ENCODE measurements at regions not wholly inside any gene's neighbourhood (a gene's known extent, or its start where the extent isn't known, plus 50 kb on each side); places are given as distances from the start of the nearest gene placed in this dataset.
"Not testable (repeated sequence)": the region's sequence is repeated elsewhere in the genome, so short reads cannot be mapped to it uniquely, and the experiment has no call there.

DNA sequence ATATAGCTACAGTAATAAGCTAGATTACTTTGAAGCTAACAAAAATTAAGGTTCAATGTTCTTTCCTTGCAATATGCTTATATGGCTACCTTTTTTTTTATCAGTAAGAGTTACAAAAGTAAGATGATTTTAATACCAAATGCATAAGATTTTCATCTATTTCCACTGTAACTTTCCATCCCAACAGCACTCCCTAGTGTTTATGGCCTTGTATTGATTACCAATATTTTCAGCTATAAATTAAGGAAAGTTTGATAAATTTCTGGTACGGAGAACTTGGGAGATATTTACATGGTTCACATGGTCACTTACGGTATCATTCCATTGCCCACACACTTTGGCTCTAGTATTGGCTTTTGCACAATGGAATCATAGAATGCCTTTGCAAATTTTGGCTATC is 448.9 kb upstream of the PABPC4L start:
- TF ChIP-seq GATA1 (IDR thresholded peaks at IDR 0.05; ENCODE audit: low read depth, low read length) (no peak), POLR2A (IDR thresholded peaks at IDR 0.05; ENCODE audit: low read length) (no peak)
- no peak for DNase-seq

DNA sequence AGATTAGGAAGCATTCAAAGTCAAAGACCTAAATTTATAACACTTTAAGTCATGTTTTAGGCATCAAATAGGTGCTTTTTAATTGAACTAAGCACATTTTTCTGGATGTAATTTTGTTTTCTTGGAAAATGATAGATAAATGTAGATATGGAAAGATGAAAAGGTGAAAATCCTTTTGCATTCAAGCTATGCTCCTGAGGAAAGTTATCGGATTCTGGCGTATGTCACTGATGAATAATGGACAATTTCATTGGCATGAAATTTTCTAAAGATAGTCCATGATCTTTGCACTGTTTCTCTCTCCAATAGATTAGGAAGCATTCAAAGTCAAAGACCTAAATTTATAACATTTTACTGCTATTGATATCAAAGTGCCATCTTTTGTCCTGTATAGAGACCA is 444.2 kb upstream of the PABPC4L start:
- no peak for TF ChIP-seq POLR2A (IDR thresholded peaks at IDR 0.05; ENCODE audit: low read length)
- TF ChIP-seq GATA1 (IDR thresholded peaks at IDR 0.05; ENCODE audit: low read depth, low read length) = no peak
- DNase-seq = no peak

DNA sequence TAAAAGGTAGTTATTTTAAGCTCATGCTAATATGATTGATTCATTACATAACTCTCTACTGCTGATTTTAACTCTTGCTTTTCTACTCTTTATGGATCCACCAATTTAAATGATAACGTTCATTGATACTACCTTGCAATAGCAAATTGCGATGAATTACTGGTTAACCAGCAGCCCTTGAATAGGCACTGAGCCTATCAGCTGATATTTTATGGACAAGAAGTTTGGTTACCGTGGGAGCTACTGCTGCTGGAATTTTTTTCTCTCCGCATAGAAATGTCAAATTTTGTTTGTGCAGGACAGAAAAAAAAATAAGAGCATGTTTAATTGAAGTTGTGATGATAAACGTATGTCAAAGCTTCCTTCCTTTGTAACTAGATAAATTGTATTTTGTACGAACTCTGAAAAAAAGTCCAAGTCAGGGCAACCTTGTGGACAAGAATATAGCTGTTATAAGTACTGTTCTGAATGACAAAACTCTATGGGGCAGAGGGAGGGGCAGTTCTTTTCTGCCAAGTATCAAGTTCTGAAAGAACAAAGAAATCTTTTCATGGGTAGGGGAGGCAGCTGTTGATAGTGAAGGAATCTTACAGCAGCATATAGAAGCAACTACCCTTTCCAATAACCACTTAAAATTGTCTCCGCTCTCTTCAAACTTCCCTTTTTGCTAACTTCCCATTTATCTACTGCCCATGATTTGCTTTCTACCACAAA is 434.9 kb upstream of the PABPC4L start:
- TF ChIP-seq POLR2A (IDR thresholded peaks at IDR 0.05; ENCODE audit: low read length) (no peak), GATA1 (IDR thresholded peaks at IDR 0.05; ENCODE audit: low read depth, low read length) (no peak)

DNA sequence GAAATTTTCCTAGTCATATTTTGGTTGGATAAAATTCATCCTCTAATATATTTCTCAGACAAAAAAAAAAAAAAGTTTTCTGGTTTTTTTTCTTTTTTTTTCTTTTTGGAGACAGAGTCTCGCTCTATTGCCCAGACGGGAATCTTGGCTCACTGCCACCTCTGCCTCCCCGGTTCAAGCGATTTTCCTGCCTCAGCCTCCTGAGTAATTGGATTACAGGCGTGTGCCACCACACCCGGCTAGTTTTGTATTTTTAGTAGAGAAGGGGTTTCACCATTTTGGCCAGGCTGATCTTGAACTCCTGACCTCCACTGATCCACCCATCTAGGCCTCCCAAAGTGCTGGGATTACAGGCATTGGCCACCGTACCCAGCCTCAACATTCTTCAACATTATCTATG is 432.7 kb upstream of the PABPC4L start:
- TF ChIP-seq GATA1 (IDR thresholded peaks at IDR 0.05; ENCODE audit: low read depth, low read length) = no peak
- no peak for TF ChIP-seq POLR2A (IDR thresholded peaks at IDR 0.05; ENCODE audit: low read length)
- DNase-seq = no peak

More for the DNA sequence above, 434.9 kb upstream of the PABPC4L start:
- DNase-seq = no peak

DNA sequence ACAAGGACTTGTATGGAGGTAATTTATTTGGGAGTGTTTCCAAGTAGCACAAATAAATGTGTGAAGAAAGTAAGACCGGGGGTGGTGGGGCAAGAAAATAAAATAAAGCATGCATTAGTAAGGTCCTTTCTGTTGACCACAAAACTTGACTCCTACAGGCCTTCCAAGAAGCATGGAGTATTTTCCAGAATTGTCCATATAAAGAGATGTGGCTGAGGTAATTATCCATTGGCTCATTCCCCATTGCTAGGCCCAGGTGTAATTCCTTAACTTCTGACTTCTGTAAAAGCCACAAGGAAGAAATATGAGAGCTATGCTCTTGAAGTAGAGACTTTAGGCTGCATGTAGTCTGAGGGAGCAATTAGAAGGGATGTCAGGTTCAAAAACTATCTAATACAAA is 430.5 kb upstream of the PABPC4L start:
- no peak for TF ChIP-seq POLR2A (IDR thresholded peaks at IDR 0.05; ENCODE audit: low read length)
- no peak for TF ChIP-seq GATA1 (IDR thresholded peaks at IDR 0.05; ENCODE audit: low read depth, low read length)
- no peak for DNase-seq

DNA sequence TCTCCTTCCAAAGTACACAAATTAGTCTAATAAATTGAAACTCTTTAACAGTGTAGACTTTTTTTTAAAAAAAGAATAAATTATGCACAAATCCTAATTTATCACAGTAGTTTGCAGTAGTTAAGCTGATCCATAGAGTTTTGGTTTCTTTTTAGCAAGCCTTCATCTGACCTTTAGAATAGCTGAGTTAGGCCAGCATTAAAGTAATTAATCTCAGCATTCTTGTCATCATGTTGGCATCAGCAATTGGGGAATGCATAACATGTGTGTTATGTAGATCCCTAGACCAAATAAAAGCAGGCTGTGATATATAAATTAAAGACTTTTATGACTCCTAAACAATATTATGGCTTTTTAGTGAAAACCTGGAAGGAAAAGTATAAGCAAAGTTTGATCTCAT is 426.5 kb upstream of the PABPC4L start:
- DNase-seq = no peak

DNA sequence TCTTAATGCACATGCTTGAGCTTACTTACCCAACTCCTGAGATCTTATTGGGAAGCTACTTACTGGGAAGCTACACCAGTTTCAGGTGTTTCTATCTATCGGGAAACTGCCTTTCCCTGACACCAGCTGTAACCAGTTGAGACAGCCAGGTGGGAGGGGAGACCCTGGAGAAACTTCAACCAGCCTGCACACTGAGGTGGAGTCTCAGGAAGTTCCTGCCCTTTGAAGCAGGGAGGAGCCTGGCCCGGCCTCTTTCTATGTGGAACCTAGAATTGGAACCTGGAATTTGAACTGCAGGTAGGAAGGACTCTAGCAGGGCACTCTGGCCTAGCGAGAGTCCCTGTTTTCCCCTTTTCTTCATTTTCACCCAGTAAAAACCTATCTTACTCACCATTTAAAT is 425.8 kb upstream of the PABPC4L start:
- no peak for DNase-seq
- TF ChIP-seq GATA1 (IDR thresholded peaks at IDR 0.05; ENCODE audit: low read depth, low read length) = no peak
- TF ChIP-seq POLR2A (IDR thresholded peaks at IDR 0.05; ENCODE audit: low read length) = no peak

More for the DNA sequence above, 426.5 kb upstream of the PABPC4L start:
- TF ChIP-seq GATA1 (IDR thresholded peaks at IDR 0.05; ENCODE audit: low read depth, low read length) (no peak), POLR2A (IDR thresholded peaks at IDR 0.05; ENCODE audit: low read length) (no peak)

DNA sequence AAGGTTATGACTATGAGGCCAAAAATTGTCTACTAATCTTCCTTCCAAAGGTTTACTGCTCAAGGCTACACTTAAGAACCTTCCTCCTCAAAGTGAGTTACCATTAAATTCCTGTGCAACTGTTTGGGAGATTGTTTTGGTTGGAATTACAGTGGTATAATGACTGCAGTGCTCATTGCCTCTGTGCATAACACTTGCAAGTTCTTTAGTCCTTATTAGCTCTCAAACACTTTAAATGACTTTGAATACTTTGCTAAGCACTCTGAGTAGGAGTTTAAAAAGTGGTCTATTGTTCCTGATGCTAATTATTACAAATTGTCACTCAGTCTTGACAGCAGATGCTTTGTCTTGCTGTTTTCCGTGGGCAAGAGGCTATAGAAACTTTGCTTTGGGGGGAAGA is 422.8 kb upstream of the PABPC4L start:
- no peak for TF ChIP-seq POLR2A (IDR thresholded peaks at IDR 0.05; ENCODE audit: low read length)
- no peak for TF ChIP-seq GATA1 (IDR thresholded peaks at IDR 0.05; ENCODE audit: low read depth, low read length)
- no peak for DNase-seq

DNA sequence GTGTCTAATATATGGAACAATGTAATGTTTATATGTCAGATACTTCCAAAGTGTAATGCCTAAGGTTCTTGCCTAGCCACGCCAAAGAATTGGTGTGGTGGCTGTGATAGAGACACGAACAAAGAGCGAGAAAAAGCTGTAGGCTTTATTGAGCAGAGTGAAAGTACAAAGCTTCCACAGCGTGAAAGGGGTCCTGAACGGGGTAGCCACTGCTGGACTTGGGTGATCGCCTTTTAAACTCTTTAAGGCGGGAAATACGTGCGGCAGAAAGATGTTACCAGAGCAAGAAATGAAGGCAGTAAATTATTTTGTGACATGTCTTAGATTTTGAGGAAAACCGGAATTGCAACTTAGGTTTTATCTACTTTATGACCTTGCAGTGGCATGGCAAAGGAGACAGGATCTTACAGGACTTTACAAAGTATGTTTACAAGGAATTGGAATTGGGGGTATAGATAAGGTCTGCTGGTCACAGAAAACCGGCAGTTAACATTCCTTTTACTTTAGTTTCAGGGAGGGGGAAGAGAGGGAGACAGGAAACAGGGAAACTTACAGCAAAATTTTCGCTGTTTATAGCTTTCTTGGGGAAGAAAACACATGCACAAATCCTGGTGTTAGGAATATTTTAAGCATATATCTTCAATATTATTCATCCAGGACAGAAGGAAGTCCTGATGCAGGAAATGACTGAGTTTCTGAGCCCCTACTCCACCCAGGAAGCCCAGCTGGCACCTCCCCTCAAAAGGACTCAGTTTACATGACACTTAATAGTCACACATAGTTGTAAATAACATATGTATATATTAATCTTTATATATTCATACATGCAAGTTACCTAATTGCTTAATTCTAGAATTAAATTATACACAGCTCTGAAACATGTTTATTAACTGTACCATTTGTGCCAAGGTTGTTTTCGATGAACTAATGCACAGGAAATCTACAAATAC is 421.3 kb upstream of the PABPC4L start:
- not testable (repeated sequence) for DNase-seq

DNA sequence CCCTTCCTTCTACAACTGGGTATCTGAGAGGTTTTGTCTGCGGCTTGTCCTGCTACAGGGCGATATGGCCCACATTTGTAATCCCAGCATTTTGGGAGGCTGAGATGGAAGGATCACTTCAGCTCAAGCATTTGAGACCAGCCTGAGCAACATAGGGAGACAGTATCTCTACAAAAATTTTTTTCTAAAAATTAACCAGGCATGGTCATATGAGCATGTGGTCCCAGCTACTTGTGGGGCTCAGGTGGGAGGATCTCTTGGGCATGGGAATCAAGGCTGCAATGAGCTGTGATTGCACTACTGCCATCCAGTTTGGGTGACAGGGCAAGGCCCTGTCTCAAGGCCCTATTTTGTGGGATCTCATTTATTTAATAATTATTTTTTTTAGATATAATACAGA is 420.6 kb upstream of the PABPC4L start:
- DNase-seq = no peak
- TF ChIP-seq POLR2A (IDR thresholded peaks at IDR 0.05; ENCODE audit: low read length) = no peak
- TF ChIP-seq GATA1 (IDR thresholded peaks at IDR 0.05; ENCODE audit: low read depth, low read length) = no peak

DNA sequence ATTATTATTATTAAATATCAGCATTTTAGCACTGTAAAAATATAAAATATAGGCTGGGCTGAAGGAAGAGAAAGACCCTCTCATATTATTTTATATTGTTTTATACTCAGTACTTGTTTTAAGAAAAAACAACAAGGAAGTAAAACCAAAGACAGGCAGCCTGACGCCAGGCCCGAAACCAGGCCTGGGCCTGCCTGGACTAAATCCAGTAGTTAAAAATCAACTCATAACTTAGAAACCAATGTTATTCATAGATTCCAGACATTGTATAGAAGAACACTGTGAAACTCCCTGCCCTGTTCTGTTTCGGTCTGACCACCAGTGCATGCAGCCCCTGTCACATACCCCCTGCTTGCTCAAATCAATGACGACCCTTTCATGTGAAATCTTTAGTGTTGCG is 420.1 kb upstream of the PABPC4L start:
- not testable (repeated sequence) for DNase-seq

DNA sequence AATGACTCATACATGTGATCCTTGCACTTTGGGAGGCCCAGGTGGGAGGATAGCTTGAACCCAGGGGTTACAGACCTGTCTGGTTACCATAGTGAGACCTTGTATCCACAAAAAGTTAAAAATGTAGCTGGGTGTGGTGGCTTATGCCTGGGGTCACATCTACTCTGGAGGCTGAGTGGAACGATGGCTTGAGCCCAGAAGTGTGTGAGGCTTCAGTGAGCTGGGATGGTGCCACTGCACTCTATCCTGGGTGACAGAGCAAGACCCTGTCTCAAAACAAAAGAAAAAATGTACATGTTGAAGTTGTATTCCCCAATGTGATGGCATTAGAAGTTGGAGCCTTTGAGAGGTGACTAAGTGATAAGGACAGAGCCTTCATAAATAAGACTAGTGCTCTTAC is 409.4 kb upstream of the PABPC4L start:
- DNase-seq = no peak
- no peak for TF ChIP-seq POLR2A (IDR thresholded peaks at IDR 0.05; ENCODE audit: low read length)
- no peak for TF ChIP-seq GATA1 (IDR thresholded peaks at IDR 0.05; ENCODE audit: low read depth, low read length)

DNA sequence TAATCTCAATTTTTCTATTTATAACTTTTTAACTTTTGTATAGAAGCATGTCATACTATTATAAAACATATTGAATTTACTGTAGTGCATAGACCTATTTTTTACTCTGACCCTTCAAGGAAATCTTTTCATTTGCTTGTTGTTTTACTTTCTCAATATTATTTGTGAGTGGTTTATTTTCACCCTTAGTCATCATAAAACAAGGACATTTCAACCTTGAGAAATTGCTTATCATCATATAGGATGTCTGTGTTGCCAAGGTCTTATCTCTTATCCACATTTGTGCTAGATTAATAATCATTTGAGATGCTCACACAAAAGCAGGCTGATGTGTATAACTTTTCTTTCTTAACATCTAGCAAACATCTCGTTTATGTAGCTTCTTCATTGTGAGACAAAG is 408.6 kb upstream of the PABPC4L start:
- TF ChIP-seq GATA1 (IDR thresholded peaks at IDR 0.05; ENCODE audit: low read depth, low read length) = no peak
- no peak for TF ChIP-seq POLR2A (IDR thresholded peaks at IDR 0.05; ENCODE audit: low read length)
- DNase-seq = no peak

DNA sequence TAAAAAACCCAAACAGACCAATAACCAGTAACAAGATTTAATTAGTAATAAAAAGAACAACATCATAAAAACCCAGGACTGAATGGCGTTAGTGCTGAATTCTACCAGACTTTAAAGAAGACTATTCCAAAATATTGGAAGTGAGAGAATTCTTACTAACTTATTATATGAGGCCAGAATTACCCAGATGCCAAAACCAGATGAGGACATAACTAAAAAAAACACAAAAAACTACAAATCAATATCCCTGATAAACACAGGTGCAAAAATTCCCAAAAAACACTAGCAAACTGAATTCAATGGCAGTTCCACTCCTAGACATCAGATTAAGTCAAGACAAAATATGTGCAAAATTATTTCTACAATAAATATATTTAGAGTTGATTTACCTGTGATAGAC is 400.1 kb upstream of the PABPC4L start:
- TF ChIP-seq POLR2A (IDR thresholded peaks at IDR 0.05; ENCODE audit: low read length) = no peak
- TF ChIP-seq GATA1 (IDR thresholded peaks at IDR 0.05; ENCODE audit: low read depth, low read length) = no peak
- DNase-seq = no peak

DNA sequence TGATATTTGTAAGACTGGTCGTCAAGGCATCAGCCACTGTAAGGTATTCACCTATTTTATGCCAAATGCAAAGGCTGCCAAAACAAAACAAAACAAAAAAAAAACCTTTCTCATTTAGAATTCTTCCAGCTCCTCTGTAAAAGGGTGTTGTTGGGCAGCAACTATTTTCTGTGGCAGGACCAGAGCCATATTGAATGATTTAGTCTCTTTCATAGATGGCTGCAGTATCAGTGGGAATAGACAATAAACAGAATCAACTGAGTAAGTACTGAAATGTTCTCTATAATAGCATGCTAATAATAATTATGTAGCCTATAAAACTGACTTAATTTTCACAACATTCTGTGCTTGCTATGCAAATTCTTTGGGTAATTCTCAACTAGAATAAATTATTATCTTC is 389.7 kb upstream of the PABPC4L start:
- TF ChIP-seq POLR2A (IDR thresholded peaks at IDR 0.05; ENCODE audit: low read length) = no peak
- no peak for TF ChIP-seq GATA1 (IDR thresholded peaks at IDR 0.05; ENCODE audit: low read depth, low read length)
- no peak for DNase-seq
